ENCODE measurements at regions not wholly inside any gene's neighbourhood (a gene's known extent, or its start where the extent isn't known, plus 50 kb on each side); places are given as distances from the start of the nearest gene placed in this dataset.
A peak's percentile ranks its signal among the peaks of the same experiment; 100 is the strongest.

DNA sequence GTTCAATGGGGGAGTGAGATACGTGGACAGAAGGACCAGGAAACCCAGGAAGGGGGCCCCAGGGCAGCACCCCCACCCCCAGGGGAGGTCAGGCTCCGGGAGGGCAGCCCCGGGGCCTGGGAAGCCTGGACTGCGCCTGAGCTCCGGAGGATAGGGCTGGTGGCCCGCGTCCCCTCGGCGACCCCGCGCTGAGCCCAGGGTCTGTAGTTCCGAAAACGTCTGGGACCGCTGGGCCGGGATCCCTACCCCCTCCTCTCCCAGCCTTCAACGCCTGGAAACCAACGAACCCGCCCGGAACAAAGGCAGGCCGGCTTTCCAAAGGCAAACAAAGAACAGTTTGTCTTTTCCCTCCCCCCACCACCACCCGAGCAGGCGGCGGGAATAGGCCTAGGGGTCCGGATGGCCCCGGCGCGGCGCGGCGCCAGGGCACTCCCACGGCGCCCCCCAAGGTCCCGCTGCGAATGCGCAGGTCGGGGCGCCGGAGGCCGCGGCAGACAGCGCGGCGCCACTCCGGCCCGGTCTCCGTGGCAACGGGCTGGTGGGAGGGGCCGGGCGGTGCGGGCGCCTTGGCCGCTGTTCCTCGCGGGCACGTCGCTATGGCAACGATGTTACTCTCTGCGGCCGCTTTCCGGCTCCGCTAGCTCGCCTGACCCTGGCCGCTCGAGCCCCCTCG, 58.5 kb downstream of the IGLL1 start (continued):
- TF ChIP-seq KLF13 (CRISPR knock-in tag; IDR thresholded peaks at IDR 0.05) (no peak), ZMYM3 (CRISPR knock-in tag; IDR thresholded peaks at IDR 0.05) (peak; percentile 49; the same call in 1 of the 2 replicates), ZNF510 (CRISPR knock-in tag; IDR thresholded peaks at IDR 0.05; ENCODE audit: low read depth) (no peak), JARID2 (CRISPR knock-in tag; IDR thresholded peaks at IDR 0.05; ENCODE audit: insufficient replicate concordance) (no peak), ZNF512B (CRISPR knock-in tag; IDR thresholded peaks at IDR 0.05; ENCODE audit: borderline replicate concordance) (peak; percentile 49; the same call in 1 of the 2 replicates), ARNTL (CRISPR knock-in tag; IDR thresholded peaks at IDR 0.05) (peak; percentile 33; the same call in 1 of the 2 replicates), RBFOX2 (IDR thresholded peaks at IDR 0.05; ENCODE audit: low read depth, low read length) (peak; percentile 91), ARNT (IDR thresholded peaks at IDR 0.05) (no peak)
- TF ChIP-seq, protein P1, sequence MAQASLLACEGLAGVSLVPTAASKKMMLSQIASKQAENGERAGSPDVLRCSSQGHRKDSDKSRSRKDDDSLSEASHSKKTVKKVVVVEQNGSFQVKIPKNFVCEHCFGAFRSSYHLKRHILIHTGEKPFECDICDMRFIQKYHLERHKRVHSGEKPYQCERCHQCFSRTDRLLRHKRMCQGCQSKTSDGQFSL (CRISPR knock-in tag; IDR thresholded peaks at IDR 0.05): peak; percentile 30; the same call in 1 of the 2 replicates
- TF ChIP-seq, protein P2, sequence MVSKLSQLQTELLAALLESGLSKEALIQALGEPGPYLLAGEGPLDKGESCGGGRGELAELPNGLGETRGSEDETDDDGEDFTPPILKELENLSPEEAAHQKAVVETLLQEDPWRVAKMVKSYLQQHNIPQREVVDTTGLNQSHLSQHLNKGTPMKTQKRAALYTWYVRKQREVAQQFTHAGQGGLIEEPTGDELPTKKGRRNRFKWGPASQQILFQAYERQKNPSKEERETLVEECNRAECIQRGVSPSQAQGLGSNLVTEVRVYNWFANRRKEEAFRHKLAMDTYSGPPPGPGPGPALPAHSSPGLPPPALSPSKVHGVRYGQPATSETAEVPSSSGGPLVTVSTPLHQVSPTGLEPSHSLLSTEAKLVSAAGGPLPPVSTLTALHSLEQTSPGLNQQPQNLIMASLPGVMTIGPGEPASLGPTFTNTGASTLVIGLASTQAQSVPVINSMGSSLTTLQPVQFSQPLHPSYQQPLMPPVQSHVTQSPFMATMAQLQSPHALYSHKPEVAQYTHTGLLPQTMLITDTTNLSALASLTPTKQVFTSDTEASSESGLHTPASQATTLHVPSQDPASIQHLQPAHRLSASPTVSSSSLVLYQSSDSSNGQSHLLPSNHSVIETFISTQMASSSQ (IDR thresholded peaks at IDR 0.05; ENCODE audit: low read depth): peak; percentile 58
- TF ChIP-seq, protein P2 (CRISPR knock-in tag; IDR thresholded peaks at IDR 0.05; ENCODE audit: borderline replicate concordance): peak; percentile 87; the same call in 1 of the 2 replicates
